ES-I3 (cell line): ENCODE measurements at regions not wholly inside any gene's neighbourhood (a gene's known extent, or its start where the extent isn't known, plus 50 kb on each side); places are given as distances from the start of the nearest gene placed in this dataset.

Experiments
- H3K36me3 ChIP-seq: 2 replicates; pipeline ENCODE4 v1.6.1; 2013; ENCODE audit warnings: mild to moderate bottlenecking, low read length, control low read depth, moderate library complexity; ENCODE audit not compliant: insufficient read depth
- H3K4me1 ChIP-seq: 2 replicates; pipeline ENCODE4 v1.6.1; 2013; ENCODE audit warnings: mild to moderate bottlenecking, control low read depth, low read length; ENCODE audit not compliant: insufficient read depth
- H3K9ac ChIP-seq: 2 replicates; pipeline ENCODE4 v1.6.1; 2013; ENCODE audit warnings: low read depth, mild to moderate bottlenecking, low read length, moderate library complexity
- H3K9me3 ChIP-seq: 2 replicates; pipeline ENCODE4 v1.6.1; 2013; ENCODE audit warnings: mild to moderate bottlenecking, low read length, moderate library complexity; ENCODE audit not compliant: control insufficient read depth, insufficient read depth

DNA sequence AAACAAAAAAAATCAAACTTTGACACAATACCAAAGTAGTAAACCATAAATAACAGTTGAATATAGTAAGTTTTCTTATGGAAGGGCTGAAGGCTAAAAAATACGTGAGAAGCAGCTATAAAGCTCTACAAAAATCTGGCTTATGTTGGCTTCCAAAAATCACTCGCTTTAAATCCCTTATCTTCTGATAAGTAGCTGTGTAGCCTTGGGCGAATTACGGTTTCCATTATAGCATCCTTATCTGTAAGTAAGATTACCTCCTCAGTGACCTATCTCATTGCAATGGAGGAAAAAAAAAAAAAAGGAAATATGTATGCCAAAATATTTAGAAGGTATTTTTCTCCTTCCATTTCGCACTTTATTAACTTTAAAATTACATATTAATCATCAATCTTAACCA lies 348.6 kb downstream of the PLOD2 start:
- no peak overlapping the region for H3K9ac ChIP-seq
- H3K9me3 ChIP-seq, result no peaks in the 10 kb centered on the region
- peaks cover 10% of the 10 kb centered on the region; the same call in 1 of the 2 replicates for H3K4me1 ChIP-seq
- no peaks in the 10 kb centered on the region for H3K36me3 ChIP-seq

DNA sequence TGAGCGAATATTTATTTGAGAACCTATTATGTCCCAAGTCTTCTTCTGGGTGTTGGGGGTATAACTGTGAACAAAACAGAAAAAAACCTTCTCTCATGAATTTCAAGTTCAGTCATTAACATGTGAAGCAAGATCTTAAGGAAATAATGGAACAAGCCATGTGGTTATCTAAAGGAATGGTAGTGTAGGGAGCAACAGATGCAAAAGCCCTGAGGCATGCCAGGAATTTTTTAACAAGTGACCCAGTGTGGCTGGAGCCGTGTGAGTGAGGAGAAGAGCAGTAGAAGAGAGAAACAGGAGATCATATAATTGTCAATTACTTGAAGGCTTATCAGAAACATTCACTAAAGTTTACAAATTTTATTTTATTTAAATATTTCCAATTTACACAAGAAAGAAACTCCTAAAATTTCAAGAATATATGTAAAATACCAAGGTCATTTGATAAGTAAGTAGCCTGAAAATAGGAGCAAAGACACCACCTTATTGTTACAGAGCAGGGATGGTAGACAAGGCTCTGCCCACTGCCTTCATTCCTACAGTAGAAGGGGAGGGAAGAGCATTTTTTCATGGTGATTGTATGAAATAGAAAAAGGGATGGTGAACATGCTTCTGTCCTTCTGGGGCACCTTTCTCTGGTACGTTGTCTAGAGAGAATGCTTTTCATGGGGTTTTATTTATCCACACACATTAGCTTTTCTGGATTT lies 345.1 kb downstream of the PLOD2 start:
- Histone ChIP-seq H3K9ac (no peak overlapping the region), H3K9me3 (no peaks in the 10 kb centered on the region), H3K36me3 (no peaks in the 10 kb centered on the region), H3K4me1 (peaks cover 10% of the 10 kb centered on the region; the same call in 1 of the 2 replicates)

DNA sequence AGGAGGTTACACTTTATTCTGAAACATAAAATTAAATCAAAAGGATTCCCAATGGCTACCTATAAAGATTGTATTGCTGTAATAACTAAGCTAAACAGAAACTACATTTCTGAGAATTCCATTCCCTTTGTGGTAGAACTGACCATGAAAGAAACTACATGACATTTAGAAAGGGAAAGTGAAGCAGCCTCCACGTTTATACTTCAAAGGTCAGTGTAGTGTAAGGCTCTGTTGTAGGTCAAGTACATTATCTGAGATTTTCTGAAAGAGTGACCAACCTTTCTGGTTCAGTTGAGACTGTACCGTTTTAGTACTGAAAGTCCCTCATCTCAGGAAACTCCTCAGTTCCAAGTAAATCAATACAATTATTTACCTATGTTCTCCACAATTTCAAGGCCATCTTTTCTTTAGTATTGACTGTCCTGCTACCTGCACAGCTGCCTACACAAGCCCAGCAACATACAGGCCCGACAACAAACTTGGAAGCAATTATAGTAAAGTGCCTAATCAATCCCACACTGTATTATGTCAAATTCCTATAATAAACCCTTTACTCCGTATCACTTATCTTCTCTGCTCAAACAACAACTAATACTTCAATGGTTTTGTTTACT lies 343.0 kb downstream of the PLOD2 start:
- no peaks in the 10 kb centered on the region for H3K9me3 ChIP-seq
- no peaks in the 10 kb centered on the region for H3K36me3 ChIP-seq
- H3K4me1 ChIP-seq, result peaks cover 10% of the 10 kb centered on the region; the same call in 1 of the 2 replicates
- H3K9ac ChIP-seq, result no peak overlapping the region

DNA sequence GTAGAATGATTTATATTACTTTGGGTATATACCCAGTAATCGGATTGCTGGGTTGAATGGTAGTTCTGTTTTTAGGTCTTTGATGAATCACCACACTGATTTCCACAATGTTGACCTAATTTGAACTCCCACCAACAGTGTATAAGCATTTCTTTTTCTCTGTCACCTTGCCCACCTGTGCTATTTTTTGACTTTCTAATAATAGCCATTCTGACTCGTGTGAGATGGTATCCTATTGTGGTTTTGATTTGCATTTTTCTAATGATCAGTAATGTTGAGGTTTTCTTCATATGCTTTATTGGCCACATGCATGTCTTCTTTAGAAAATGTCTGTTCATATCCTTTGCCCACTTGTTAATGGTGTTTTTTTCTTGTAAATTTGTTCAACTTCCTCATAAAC lies 340.8 kb downstream of the PLOD2 start:
- H3K4me1 ChIP-seq, result peaks cover 7% of the 10 kb centered on the region; the same call in 1 of the 2 replicates
- no peaks in the 10 kb centered on the region for H3K36me3 ChIP-seq
- no peak overlapping the region for H3K9ac ChIP-seq
- H3K9me3 ChIP-seq, result no peaks in the 10 kb centered on the region; the same call in 1 of the 2 replicates

GRCh38 chr3:145842294-145842902 lies 318.6 kb downstream of the PLOD2 start:
- H3K9ac ChIP-seq, result no peak overlapping the region
- no peaks in the 10 kb centered on the region for H3K36me3 ChIP-seq
- no peaks in the 10 kb centered on the region for H3K4me1 ChIP-seq
- H3K9me3 ChIP-seq, result no peaks in the 10 kb centered on the region

- H3K4me1 ChIP-seq, result no peaks in the 10 kb centered on the region
- no peak overlapping the region for H3K9ac ChIP-seq
- no peaks in the 10 kb centered on the region for H3K36me3 ChIP-seq
- H3K9me3 ChIP-seq, result no peaks in the 10 kb centered on the region
Observed at GRCh38 chr3:145843561-145843960, 317.4 kb downstream of the PLOD2 start.

GRCh38 chr3:145849115-145849514 lies 311.9 kb downstream of the PLOD2 start:
- Histone ChIP-seq H3K4me1 (no peaks in the 10 kb centered on the region; the same call in 1 of the 2 replicates), H3K9ac (no peak overlapping the region), H3K36me3 (no peaks in the 10 kb centered on the region), H3K9me3 (no peaks in the 10 kb centered on the region)

DNA sequence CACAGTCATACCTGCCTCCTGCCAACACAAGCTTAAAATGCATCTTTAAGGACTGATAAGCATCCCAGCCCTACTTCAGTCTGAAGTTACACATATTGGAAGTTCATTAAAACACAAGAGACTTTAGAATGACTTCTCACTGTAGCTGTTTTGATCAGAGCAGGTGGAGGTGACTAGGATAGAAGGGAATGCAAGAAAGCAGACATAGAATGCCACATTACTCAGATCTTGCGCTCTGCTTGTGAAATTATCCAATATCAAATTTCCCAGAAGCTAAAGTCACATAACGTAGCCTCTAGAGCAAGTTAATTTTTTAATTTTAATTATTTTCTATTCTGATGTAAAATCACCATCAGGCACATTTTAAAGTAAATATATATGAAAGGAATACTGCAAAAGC lies 306.5 kb downstream of the PLOD2 start:
- Histone ChIP-seq H3K9ac (no peak overlapping the region), H3K4me1 (no peaks in the 10 kb centered on the region; the same call in 1 of the 2 replicates), H3K9me3 (no peaks in the 10 kb centered on the region), H3K36me3 (no peaks in the 10 kb centered on the region)

DNA sequence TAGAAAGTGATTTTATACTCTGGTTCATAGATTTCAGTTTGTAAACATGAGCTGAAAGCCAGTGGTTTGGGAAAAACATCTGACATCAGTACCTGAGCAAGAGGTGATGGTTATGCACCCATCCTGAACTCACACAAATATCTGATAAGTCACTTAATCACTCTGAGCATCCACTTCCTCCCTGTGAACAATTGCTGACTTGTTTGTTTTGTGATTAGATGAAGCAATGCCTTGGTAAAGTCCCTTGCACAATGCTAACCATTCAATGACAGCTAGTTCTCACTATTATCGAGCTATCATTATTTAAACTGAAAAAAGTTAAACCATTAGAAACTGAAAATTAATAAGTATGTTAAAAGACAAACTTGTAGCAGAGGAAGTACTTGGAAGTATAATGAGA lies 303.0 kb downstream of the PLOD2 start:
- no peaks in the 10 kb centered on the region for H3K36me3 ChIP-seq
- H3K4me1 ChIP-seq, result no peaks in the 10 kb centered on the region
- no peak overlapping the region for H3K9ac ChIP-seq
- no peaks in the 10 kb centered on the region for H3K9me3 ChIP-seq

DNA sequence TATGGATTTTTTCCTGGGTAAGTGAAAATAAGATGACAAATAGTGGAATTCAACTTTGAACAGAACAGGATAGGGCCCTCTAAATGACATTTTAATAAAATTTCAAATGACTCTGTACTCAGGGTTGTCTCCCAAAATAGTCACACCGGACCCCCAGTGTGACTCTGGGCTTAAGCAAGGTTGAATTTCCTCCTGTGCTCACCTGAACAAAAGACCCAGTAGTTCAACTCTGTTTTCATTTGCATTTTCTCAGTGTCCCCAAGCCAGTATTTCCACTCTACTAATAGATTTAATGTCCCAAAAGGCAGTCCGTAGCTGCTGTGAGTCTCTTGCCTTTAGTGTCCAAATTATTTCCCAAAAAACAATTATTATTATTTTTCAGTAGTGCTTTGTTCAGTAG lies 296.6 kb downstream of the PLOD2 start:
- H3K36me3 ChIP-seq, result no peaks in the 10 kb centered on the region
- no peaks in the 10 kb centered on the region for H3K9me3 ChIP-seq
- H3K9ac ChIP-seq, result no peak overlapping the region
- 0 out of 2 replicates have a peak, but pooled peaks cover 3% of the 10 kb centered on the region for H3K4me1 ChIP-seq

DNA sequence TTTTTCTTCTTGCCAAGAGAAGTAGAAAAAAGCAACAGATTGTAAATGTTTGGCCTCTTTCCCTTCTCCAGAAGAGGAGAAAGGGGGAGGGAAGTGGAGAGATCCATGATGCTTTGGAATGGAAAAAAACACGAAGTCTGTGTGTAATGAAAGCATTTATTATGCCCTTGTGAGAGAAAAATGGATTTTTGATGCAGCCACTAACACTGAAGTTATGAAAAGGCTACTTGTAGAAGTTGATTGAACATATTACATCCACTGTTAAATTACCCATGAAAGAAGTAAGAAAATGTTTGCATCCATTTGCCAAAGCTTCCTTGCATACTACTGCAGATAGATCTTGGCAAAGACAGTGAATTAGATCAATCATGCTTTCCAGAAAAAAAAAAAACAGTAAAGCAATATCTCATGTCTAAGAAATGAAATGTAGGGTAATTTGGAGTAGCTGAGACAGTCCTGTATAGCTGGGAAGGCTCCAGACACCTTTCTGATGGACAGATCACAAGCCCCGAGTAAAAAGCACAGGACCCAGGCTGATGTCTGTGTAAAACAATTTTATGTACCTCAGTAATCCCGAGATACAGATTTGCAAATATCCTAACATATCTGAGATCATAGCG lies 295.5 kb downstream of the PLOD2 start:
- 0 out of 2 replicates have a peak, but pooled peaks cover 3% of the 10 kb centered on the region for H3K4me1 ChIP-seq
- no peaks in the 10 kb centered on the region for H3K9me3 ChIP-seq
- no peak overlapping the region for H3K9ac ChIP-seq
- H3K36me3 ChIP-seq, result no peaks in the 10 kb centered on the region

DNA sequence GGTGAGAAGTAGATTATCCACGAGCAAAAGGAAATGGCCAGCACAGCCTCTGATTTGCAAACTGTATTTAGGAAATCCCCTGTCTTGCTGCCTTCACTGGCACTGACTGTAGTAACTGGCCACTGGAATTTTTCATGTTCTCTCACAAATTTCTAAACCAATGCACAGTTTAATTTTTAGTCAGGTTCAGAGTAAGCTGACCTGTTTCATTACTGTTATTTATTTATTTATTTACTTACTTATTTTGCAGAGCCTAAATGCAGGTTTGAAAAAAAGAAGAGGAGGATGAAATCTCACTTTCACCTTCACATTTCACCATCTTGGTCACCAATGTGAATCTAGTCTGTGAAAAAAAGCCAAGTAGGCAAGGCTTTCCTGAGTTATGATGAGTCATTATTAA lies 291.0 kb downstream of the PLOD2 start:
- H3K9ac ChIP-seq, result no peak overlapping the region

GRCh38 chr3:145882436-145882835 lies 278.5 kb downstream of the PLOD2 start:
- H3K9ac ChIP-seq, result no peak overlapping the region
- H3K4me1 ChIP-seq, result no peaks in the 10 kb centered on the region
- no peaks in the 10 kb centered on the region; the same call in 1 of the 2 replicates for H3K9me3 ChIP-seq
- no peaks in the 10 kb centered on the region for H3K36me3 ChIP-seq

More for the DNA sequence above, 291.0 kb downstream of the PLOD2 start:
- Histone ChIP-seq H3K9me3 (no peaks in the 10 kb centered on the region), H3K36me3 (no peaks in the 10 kb centered on the region), H3K4me1 (no peaks in the 10 kb centered on the region)

DNA sequence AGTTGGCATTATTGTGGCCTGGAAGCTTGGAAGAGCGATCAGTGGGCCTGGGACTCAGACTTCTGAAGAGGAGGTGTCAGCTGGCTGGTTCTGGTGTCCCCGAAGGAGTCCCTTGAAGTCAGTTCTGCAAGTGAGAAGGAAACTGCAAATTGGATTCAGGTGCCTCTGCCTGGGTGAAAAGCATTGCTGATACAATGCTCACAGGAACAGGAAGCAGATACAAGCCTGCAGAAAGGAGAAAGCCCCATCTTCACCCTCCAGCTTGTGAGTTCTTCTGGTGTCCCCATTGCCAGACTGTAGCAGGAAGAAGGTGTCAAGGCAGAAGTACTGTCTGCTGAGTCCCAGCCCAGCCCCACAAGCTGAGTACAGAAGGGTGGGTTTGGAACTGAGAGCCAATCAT lies 271.3 kb downstream of the PLOD2 start:
- Histone ChIP-seq H3K9me3 (no peaks in the 10 kb centered on the region), H3K36me3 (no peaks in the 10 kb centered on the region), H3K4me1 (no peaks in the 10 kb centered on the region), H3K9ac (no peak overlapping the region)
